BE2C (cell line): ENCODE measurements at regions not wholly inside any gene's neighbourhood (a gene's known extent, or its start where the extent isn't known, plus 50 kb on each side); places are given as distances from the start of the nearest gene placed in this dataset.
A peak's percentile ranks its signal among the peaks of the same experiment; 100 is the strongest.

ENCODE experiments used
- DNase-seq: peaks from one replicate; pipeline ENCODE4 v3.0.0-alpha.2; 2020
- H3K27me3 ChIP-seq: fragments of 250-450 bp; sonication (Bioruptor Pico); 2 replicates; pipeline ENCODE4 v1.5.1; 2020; ENCODE audit warnings: mild to moderate bottlenecking
- H3K36me3 ChIP-seq: fragments of 250-450 bp; sonication (Bioruptor Pico); 2 replicates; pipeline ENCODE4 v1.5.1; 2020; ENCODE audit warnings: mild to moderate bottlenecking
- H3K4me1 ChIP-seq: fragments of 250-450 bp; sonication (Bioruptor Pico); 2 replicates; pipeline ENCODE4 v1.5.1; 2020
- H3K4me3 ChIP-seq: 2 replicates; pipeline ENCODE4 v1.5.1; 2011; ENCODE audit warnings: low read depth, low read length
- H3K9me3 ChIP-seq: fragments of 250-450 bp; sonication (Bioruptor Pico); 2 replicates; pipeline ENCODE4 v1.5.1; 2020
- TF ChIP-seq, protein P1 (sequence below): IDR thresholded peaks from 2 replicates; pipeline ENCODE4 v1.5.1; 2012; ENCODE audit warnings: mild to moderate bottlenecking, low read depth, low read length

DNA sequence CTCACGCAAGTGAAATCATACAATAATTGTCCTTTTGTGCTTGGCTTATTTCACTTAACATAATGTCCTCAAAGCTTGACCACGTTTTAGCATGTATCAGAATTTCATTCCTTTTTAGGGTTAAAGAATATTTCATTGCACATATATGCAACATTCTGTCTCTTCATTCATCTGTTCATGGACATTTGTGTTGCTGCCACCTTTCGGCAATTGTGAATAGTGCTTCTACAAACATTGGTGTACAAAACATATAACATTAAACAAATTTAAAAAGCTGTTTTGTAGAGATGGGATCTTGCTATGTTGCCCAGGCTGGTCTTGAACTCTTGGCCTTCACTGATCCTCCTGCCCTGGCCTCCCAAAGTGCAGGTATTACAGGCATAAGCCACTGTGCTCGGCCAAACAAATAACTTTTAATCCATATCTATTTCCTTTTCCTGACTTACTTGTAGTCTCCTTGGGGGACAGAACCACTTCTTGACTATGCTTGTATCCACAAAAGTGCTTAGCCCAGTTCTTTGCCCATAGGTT, 209.3 kb downstream of the SLC4A3 start:
- TF ChIP-seq, protein P1, sequence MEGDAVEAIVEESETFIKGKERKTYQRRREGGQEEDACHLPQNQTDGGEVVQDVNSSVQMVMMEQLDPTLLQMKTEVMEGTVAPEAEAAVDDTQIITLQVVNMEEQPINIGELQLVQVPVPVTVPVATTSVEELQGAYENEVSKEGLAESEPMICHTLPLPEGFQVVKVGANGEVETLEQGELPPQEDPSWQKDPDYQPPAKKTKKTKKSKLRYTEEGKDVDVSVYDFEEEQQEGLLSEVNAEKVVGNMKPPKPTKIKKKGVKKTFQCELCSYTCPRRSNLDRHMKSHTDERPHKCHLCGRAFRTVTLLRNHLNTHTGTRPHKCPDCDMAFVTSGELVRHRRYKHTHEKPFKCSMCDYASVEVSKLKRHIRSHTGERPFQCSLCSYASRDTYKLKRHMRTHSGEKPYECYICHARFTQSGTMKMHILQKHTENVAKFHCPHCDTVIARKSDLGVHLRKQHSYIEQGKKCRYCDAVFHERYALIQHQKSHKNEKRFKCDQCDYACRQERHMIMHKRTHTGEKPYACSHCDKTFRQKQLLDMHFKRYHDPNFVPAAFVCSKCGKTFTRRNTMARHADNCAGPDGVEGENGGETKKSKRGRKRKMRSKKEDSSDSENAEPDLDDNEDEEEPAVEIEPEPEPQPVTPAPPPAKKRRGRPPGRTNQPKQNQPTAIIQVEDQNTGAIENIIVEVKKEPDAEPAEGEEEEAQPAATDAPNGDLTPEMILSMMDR, result peak; percentile 55
- Histone ChIP-seq H3K36me3 (no peaks in the 10 kb centered on the region), H3K9me3 (no peaks in the 10 kb centered on the region), H3K27me3 (peaks cover 8% of the 10 kb centered on the region), H3K4me3 (no peak overlapping the region), H3K4me1 (no peaks in the 10 kb centered on the region)
- peak; percentile 28 for DNase-seq

DNA sequence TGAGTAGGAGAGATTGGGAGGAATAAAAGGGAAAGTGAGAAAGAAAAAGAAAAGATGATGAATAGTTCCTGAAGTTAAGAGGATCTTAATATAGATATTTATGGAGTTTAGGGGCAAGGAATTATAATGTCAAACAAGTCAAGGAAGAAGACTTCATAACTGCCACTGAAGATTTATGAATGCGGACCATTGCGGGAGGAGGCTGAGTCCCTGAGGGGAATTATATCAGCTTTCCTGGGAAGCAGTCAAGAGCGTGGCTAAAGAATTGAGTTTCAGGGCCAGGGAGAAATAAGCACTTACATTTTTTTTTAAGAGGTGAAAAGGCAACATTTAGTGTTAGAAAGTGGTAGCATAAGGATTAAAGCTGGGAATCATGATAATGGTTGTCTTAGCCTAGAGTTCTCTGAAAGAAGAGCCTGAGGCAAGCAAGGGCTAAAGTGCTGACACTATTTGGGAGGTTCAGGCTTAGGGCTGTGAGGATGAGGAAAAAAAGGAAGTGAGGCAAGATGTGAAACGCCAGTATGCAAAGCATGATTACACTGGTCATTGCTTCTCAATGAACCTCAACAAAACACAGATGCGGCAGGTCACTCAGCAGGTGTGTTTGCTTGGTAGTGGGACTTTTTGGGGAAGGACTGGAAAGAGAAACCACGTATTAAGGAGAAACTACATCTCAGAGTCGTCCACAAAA, 217.1 kb downstream of the SLC4A3 start:
- H3K4me1 ChIP-seq, result no peaks in the 10 kb centered on the region
- H3K36me3 ChIP-seq, result no peaks in the 10 kb centered on the region
- peaks cover 3% of the 10 kb centered on the region; the same call in 1 of the 2 replicates for H3K27me3 ChIP-seq
- no peak overlapping the region for H3K4me3 ChIP-seq
- no peak for DNase-seq
- no peaks in the 10 kb centered on the region for H3K9me3 ChIP-seq
- TF ChIP-seq, protein P1, result no peak

DNA sequence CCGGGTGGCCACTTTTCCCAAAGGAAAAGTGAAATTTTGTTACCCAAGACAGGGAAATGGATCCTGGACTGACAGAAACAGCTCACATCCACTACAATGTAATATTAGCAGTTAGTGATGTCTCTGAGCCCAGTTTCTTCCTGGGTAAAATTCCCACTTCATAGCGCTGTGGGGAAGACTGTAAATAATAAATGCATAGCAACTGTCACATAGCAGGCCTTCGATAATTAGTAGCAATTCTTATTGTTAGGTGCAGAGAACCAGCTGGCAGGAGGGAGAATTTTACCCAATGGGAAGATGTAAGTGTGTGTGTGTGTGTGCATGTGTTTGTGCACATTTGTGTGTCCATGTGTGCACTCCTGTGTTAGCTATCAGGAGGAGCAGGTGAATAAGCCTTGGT, 221.5 kb downstream of the SLC4A3 start:
- no peaks in the 10 kb centered on the region for H3K36me3 ChIP-seq
- no peak overlapping the region for H3K4me3 ChIP-seq
- H3K4me1 ChIP-seq, result no peaks in the 10 kb centered on the region
- no peaks in the 10 kb centered on the region for H3K9me3 ChIP-seq
- no peak for DNase-seq
- TF ChIP-seq, protein P1, result no peak
- H3K27me3 ChIP-seq, result peaks cover 29% of the 10 kb centered on the region

DNA sequence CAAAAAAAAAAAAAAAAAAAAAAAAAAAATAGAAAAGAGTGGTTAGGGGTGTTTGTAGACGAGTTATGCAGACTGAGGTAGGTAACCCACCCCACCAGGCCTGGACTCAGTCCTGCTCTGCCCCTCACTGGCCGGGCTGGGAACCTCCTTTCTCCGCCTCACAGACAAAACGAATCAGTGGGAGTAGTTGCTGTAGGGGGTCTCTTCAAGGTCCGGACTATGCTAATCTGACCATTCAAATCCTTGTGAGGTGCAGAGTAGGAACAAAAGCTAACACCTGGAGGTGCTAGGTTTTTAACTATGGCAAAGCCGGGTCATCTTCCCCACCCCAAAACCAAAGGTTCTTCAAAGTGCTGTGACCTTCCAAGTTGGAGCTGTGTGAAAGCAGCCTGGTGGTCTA, 223.7 kb downstream of the SLC4A3 start:
- H3K9me3 ChIP-seq, result no peaks in the 10 kb centered on the region
- no peak for DNase-seq
- H3K36me3 ChIP-seq, result no peaks in the 10 kb centered on the region
- TF ChIP-seq, protein P1, result no peak
- H3K4me3 ChIP-seq, result no peak overlapping the region
- H3K4me1 ChIP-seq, result no peaks in the 10 kb centered on the region
- H3K27me3 ChIP-seq, result peaks cover 34% of the 10 kb centered on the region

DNA sequence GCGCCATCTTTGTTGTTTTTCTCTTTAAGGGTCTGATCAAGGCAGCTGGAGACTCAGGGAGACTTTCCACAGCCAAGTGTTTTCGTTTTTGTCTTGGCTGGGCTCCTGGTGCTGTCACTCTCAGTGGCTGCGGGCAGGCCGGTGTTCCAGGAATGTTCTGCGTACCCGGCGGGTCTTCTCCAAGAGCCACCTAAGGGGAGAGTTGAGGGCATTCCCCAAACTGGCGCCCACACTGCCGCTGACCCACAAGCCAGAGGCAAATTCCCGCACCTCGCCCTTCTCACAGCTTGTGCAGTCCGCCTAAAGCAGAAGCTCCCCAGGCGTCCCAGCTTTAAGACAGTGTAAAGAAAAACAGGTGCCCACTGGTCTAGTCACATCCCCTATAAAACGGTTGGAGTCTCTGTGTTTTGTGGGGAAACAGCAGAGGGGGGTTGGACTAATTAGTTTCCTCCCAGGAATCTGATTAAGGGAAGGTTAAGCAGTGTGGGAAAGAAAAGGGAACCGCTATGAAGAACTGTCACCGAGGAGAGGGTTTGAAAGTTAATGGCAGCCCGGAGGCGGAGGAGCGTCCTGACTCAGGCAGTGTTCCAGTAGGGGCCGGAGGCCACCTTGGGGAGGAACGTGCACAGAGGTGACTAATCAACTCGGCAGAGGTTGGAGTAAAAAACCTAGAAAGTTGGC, 224.5 kb downstream of the SLC4A3 start:
- no peaks in the 10 kb centered on the region for H3K9me3 ChIP-seq
- no peaks in the 10 kb centered on the region for H3K4me1 ChIP-seq
- H3K27me3 ChIP-seq, result peaks cover 34% of the 10 kb centered on the region
- TF ChIP-seq, protein P1, result no peak
- no peak overlapping the region for H3K4me3 ChIP-seq
- no peak for DNase-seq
- no peaks in the 10 kb centered on the region for H3K36me3 ChIP-seq

DNA sequence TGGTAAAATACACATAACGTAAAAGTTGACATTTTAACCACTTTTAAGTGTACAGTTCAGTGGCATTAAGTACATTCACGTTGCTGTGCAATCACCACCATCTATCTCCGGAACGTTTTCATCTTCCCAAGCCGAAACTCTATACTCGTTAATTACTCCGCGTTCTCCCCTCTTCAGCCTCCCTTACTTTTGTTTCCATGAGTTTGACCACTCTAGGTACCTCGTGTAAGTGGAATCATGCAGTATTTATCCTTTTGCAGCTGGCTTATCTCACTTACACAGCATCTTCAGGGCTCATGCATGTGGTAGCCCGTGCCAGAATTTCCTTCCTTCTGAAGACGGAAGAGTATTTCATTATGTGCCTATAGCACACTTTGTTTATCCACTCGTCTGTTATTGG, 225.2 kb downstream of the SLC4A3 start:
- H3K4me3 ChIP-seq, result no peak overlapping the region
- H3K9me3 ChIP-seq, result no peaks in the 10 kb centered on the region
- no peak for DNase-seq
- no peaks in the 10 kb centered on the region for H3K4me1 ChIP-seq
- H3K36me3 ChIP-seq, result no peaks in the 10 kb centered on the region
- TF ChIP-seq, protein P1, result no peak
- peaks cover 34% of the 10 kb centered on the region for H3K27me3 ChIP-seq
